Stimulated activated CD8-positive, alpha-beta memory T cell treated with anti-CD3 and anti-CD28 coated beads, Interleukin-7, amount 100 ng/mL, for 48 hours (primary cell): ENCODE measurements at regions not wholly inside any gene's neighbourhood (a gene's known extent, or its start where the extent isn't known, plus 50 kb on each side); places are given as distances from the start of the nearest gene placed in this dataset.

Experiments used
- DNase-seq, 2 donors: peaks; one replicate each; pipeline ENCODE4 v3.0.0-alpha.2; 2020; ENCODE audit warnings: low read depth in 1 of 2; ENCODE audit errors: extremely low read depth in 1 of 2

GRCh38 chr10:130875897-130876472, 435.5 kb downstream of the TCERG1L start:
- DNase-seq: no peak

GRCh38 chr10:130877126-130877525, 434.4 kb downstream of the TCERG1L start:
- no peak for DNase-seq

GRCh38 chr10:130878131-130878530, 433.4 kb downstream of the TCERG1L start:
- DNase-seq: no peak

GRCh38 chr10:130882906-130883305, 428.6 kb downstream of the TCERG1L start:
- no peak for DNase-seq

GRCh38 chr10:130884456-130884855, 427.1 kb downstream of the TCERG1L start:
- no peak for DNase-seq

- DNase-seq: no peak
Observed at GRCh38 chr10:130885021-130885655, 426.4 kb downstream of the TCERG1L start.

GRCh38 chr10:130887170-130887569, 424.4 kb downstream of the TCERG1L start:
- DNase-seq: no peak

GRCh38 chr10:130888493-130888892, 423.0 kb downstream of the TCERG1L start:
- DNase-seq: no peak

- DNase-seq: no peak
Observed at GRCh38 chr10:130889240-130889639, 422.3 kb downstream of the TCERG1L start.

- no peak for DNase-seq
Observed at GRCh38 chr10:130889780-130890179, 421.7 kb downstream of the TCERG1L start.

GRCh38 chr10:130891066-130891465, 420.5 kb downstream of the TCERG1L start:
- no peak for DNase-seq

- DNase-seq: no peak
Observed at GRCh38 chr10:130894471-130894870, 417.1 kb downstream of the TCERG1L start.

GRCh38 chr10:130895161-130895560, 416.4 kb downstream of the TCERG1L start:
- DNase-seq: no peak

- DNase-seq: no peak
Observed at GRCh38 chr10:130897815-130898214, 413.7 kb downstream of the TCERG1L start.

- DNase-seq: no peak
Observed at GRCh38 chr10:130898381-130898780, 413.1 kb downstream of the TCERG1L start.

GRCh38 chr10:130899856-130900255, 411.7 kb downstream of the TCERG1L start:
- no peak for DNase-seq

GRCh38 chr10:130900441-130901160, 410.9 kb downstream of the TCERG1L start:
- DNase-seq: no peak

- DNase-seq: no peak
Observed at GRCh38 chr10:130901311-130902165, 410.0 kb downstream of the TCERG1L start.

GRCh38 chr10:130902471-130902870, 409.1 kb downstream of the TCERG1L start:
- no peak for DNase-seq

- no peak for DNase-seq
Observed at GRCh38 chr10:130902929-130903328, 408.6 kb downstream of the TCERG1L start.

- no peak for DNase-seq
Observed at GRCh38 chr10:130904676-130905075, 406.8 kb downstream of the TCERG1L start.
